ENCODE measurements at regions not wholly inside any gene's neighbourhood (a gene's known extent, or its start where the extent isn't known, plus 50 kb on each side); places are given as distances from the start of the nearest gene placed in this dataset.

- H3K9me3 ChIP-seq (ENCODE audit: low read length): no peaks in the 10 kb centered on the region
- H3K79me2 ChIP-seq (ENCODE audit: low read length): no peaks in the 10 kb centered on the region
- peak; percentile 75 for ATAC-seq
- H3K4me2 ChIP-seq (ENCODE audit: low read length): peak overlapping the region; percentile 36
- BruUV-seq (replicated peaks): TSS peak; percentile 90
- intact Hi-C loops (cut with micrococcal nuclease): no loop called here
- ChIA-PET CTCF (no interaction called here), POLR2A (ENCODE audit: unreplicated experiment) (interaction anchor here (0.6 kb wide), 1 partner anchor 493 kb away, joined by 3 read pairs; no protein-coding TSS in a partner anchor)
- DNase-seq: peak; percentile 73
- no peaks in the 10 kb centered on the region for H3K27me3 ChIP-seq (ENCODE audit: low read length)
- no peaks in the 10 kb centered on the region for H3K9me2 ChIP-seq (replicated peaks; ENCODE audit: low read length)
- peak overlapping the region; percentile 28; the same call in 1 of the 2 replicates for H3K9ac ChIP-seq (ENCODE audit: low read length)
- H3K36me3 ChIP-seq (ENCODE audit: low read depth, low read length): no peaks in the 10 kb centered on the region
- no peak overlapping the region for H2AFZ ChIP-seq (ENCODE audit: low read length)
- H3K4me3 ChIP-seq (ENCODE audit: low read length): no peak overlapping the region
- H3F3A ChIP-seq (ENCODE audit: low read length, unreplicated experiment): no peaks in the 10 kb centered on the region
- peak overlapping the region; percentile 82 for H3K27ac ChIP-seq (ENCODE audit: low read length)
- H3K4me1 ChIP-seq (ENCODE audit: insufficient read depth, low read length): peaks cover 45% of the 10 kb centered on the region
- no peaks in the 10 kb centered on the region for H4K20me1 ChIP-seq (ENCODE audit: low read length)
- TF ChIP-seq EZH2 (IDR thresholded peaks at IDR 0.05; ENCODE audit: low read length, unreplicated experiment) (no peak), CTCF (conservative IDR thresholded peaks at IDR 0.05; ENCODE audit: low read depth, low read length) (no peak), EZH2phosphoT487 (IDR thresholded peaks at IDR 0.05; ENCODE audit: borderline replicate concordance, low read length) (no peak)
Measured at GRCh38 chr12:13375583-13376345, 179.2 kb downstream of the EMP1 start.

GRCh38 chr12:13374793-13375192 lies 178.3 kb downstream of the EMP1 start:
- no peaks in the 10 kb centered on the region for H3K27me3 ChIP-seq (ENCODE audit: low read length)
- no peak overlapping the region for H2AFZ ChIP-seq (ENCODE audit: low read length)
- H3K27ac ChIP-seq (ENCODE audit: low read length): peak overlapping the region; percentile 82
- DNase-seq (no peak), ATAC-seq (no peak)
- intact Hi-C loops (cut with micrococcal nuclease): no loop called here
- no peaks in the 10 kb centered on the region for H3F3A ChIP-seq (ENCODE audit: low read length, unreplicated experiment)
- no peak overlapping the region for H3K9ac ChIP-seq (ENCODE audit: low read length)
- ChIA-PET CTCF (no interaction called here), POLR2A (ENCODE audit: unreplicated experiment) (no interaction called here)
- no peaks in the 10 kb centered on the region for H4K20me1 ChIP-seq (ENCODE audit: low read length)
- no peak for TF ChIP-seq EZH2 (IDR thresholded peaks at IDR 0.05; ENCODE audit: low read length, unreplicated experiment)
- no peak for TF ChIP-seq CTCF (conservative IDR thresholded peaks at IDR 0.05; ENCODE audit: low read depth, low read length)
- TF ChIP-seq EZH2phosphoT487 (IDR thresholded peaks at IDR 0.05; ENCODE audit: borderline replicate concordance, low read length): no peak
- 0 out of 2 replicates have a peak overlapping the region, but pooled peaks have one; percentile 36 for H3K4me2 ChIP-seq (ENCODE audit: low read length)
- H3K4me1 ChIP-seq (ENCODE audit: insufficient read depth, low read length): peaks cover 45% of the 10 kb centered on the region
- no peaks in the 10 kb centered on the region for H3K36me3 ChIP-seq (ENCODE audit: low read depth, low read length)
- BruUV-seq (replicated peaks): no TSS peak
- H3K9me3 ChIP-seq (ENCODE audit: low read length): no peaks in the 10 kb centered on the region
- H3K4me3 ChIP-seq (ENCODE audit: low read length): no peak overlapping the region
- no peaks in the 10 kb centered on the region for H3K9me2 ChIP-seq (replicated peaks; ENCODE audit: low read length)
- H3K79me2 ChIP-seq (ENCODE audit: low read length): no peaks in the 10 kb centered on the region

GRCh38 chr12:13373803-13374202 lies 177.3 kb downstream of the EMP1 start:
- TF ChIP-seq EZH2 (IDR thresholded peaks at IDR 0.05; ENCODE audit: low read length, unreplicated experiment) (no peak), EZH2phosphoT487 (IDR thresholded peaks at IDR 0.05; ENCODE audit: borderline replicate concordance, low read length) (no peak), CTCF (conservative IDR thresholded peaks at IDR 0.05; ENCODE audit: low read depth, low read length) (no peak)
- no peak overlapping the region for H3K27ac ChIP-seq (ENCODE audit: low read length)
- no peaks in the 10 kb centered on the region for H3K9me3 ChIP-seq (ENCODE audit: low read length)
- no peaks in the 10 kb centered on the region for H3K36me3 ChIP-seq (ENCODE audit: low read depth, low read length)
- H2AFZ ChIP-seq (ENCODE audit: low read length): no peak overlapping the region
- BruUV-seq (replicated peaks): no TSS peak
- H3K79me2 ChIP-seq (ENCODE audit: low read length): no peaks in the 10 kb centered on the region
- H3F3A ChIP-seq (ENCODE audit: low read length, unreplicated experiment): no peaks in the 10 kb centered on the region
- DNase-seq: no peak
- ChIA-PET POLR2A (ENCODE audit: unreplicated experiment) (no interaction called here), CTCF (no interaction called here)
- no peaks in the 10 kb centered on the region for H4K20me1 ChIP-seq (ENCODE audit: low read length)
- H3K4me3 ChIP-seq (ENCODE audit: low read length): no peak overlapping the region
- no peak overlapping the region for H3K4me2 ChIP-seq (ENCODE audit: low read length)
- H3K27me3 ChIP-seq (ENCODE audit: low read length): no peaks in the 10 kb centered on the region
- H3K4me1 ChIP-seq (ENCODE audit: insufficient read depth, low read length): peaks cover 45% of the 10 kb centered on the region
- ATAC-seq: no peak
- intact Hi-C loops (cut with micrococcal nuclease): no loop called here
- no peak overlapping the region for H3K9ac ChIP-seq (ENCODE audit: low read length)
- no peaks in the 10 kb centered on the region for H3K9me2 ChIP-seq (replicated peaks; ENCODE audit: low read length)
